ENCODE measurements at regions not wholly inside any gene's neighbourhood (a gene's known extent, or its start where the extent isn't known, plus 50 kb on each side); places are given as distances from the start of the nearest gene placed in this dataset.

GRCh38 chr18:56545464-56545863, 92.9 kb downstream of the TXNL1 start:
- DNase-seq (ENCODE audit: low read depth in 2 of 2), result no peak

- DNase-seq (ENCODE audit: low read depth in 2 of 2), result no peak
Observed at GRCh38 chr18:56542476-56542875, 95.9 kb downstream of the TXNL1 start.

GRCh38 chr18:56541793-56542192, 96.6 kb downstream of the TXNL1 start:
- DNase-seq (ENCODE audit: low read depth in 2 of 2), result no peak

- no peak for DNase-seq (ENCODE audit: low read depth in 2 of 2)
Observed at GRCh38 chr18:56541340-56541739, 97.1 kb downstream of the TXNL1 start.

- DNase-seq (ENCODE audit: low read depth in 2 of 2), result no peak
Observed at GRCh38 chr18:56538746-56539145, 99.6 kb downstream of the TXNL1 start.

GRCh38 chr18:56532176-56532840, 106.1 kb downstream of the TXNL1 start:
- DNase-seq (ENCODE audit: low read depth in 2 of 2), result peak; percentile 10 to 18

GRCh38 chr18:56522816-56523215, 115.6 kb downstream of the TXNL1 start:
- DNase-seq (ENCODE audit: low read depth in 2 of 2), result no peak

GRCh38 chr18:56521263-56521662, 117.1 kb downstream of the TXNL1 start:
- DNase-seq (ENCODE audit: low read depth in 2 of 2), result no peak

- no peak for DNase-seq (ENCODE audit: low read depth in 2 of 2)
Observed at GRCh38 chr18:56517761-56518160, 120.6 kb downstream of the TXNL1 start.

GRCh38 chr18:56517196-56517595, 121.2 kb downstream of the TXNL1 start:
- no peak for DNase-seq (ENCODE audit: low read depth in 2 of 2)

GRCh38 chr18:56516789-56517188, 121.6 kb downstream of the TXNL1 start:
- DNase-seq (ENCODE audit: low read depth in 2 of 2), result no peak

GRCh38 chr18:56515522-56515921, 122.9 kb downstream of the TXNL1 start:
- DNase-seq (ENCODE audit: low read depth in 2 of 2), result no peak

GRCh38 chr18:56511996-56512395, 126.4 kb downstream of the TXNL1 start:
- no peak for DNase-seq (ENCODE audit: low read depth in 2 of 2)

- DNase-seq (ENCODE audit: low read depth in 2 of 2), result no peak
Observed at GRCh38 chr18:56510108-56510507, 128.3 kb downstream of the TXNL1 start.

- no peak for DNase-seq (ENCODE audit: low read depth in 2 of 2)
Observed at GRCh38 chr18:56509656-56510055, 128.7 kb downstream of the TXNL1 start.

- no peak for DNase-seq (ENCODE audit: low read depth in 2 of 2)
Observed at GRCh38 chr18:56508370-56509036, 129.9 kb downstream of the TXNL1 start.

- no peak for DNase-seq (ENCODE audit: low read depth in 2 of 2)
Observed at GRCh38 chr18:56505971-56506370, 132.4 kb downstream of the TXNL1 start.

- no peak for DNase-seq (ENCODE audit: low read depth in 2 of 2)
Observed at GRCh38 chr18:56505293-56505692, 133.1 kb downstream of the TXNL1 start.

- no peak for DNase-seq (ENCODE audit: low read depth in 2 of 2)
Observed at GRCh38 chr18:56501896-56502295, 136.5 kb downstream of the TXNL1 start.

GRCh38 chr18:56495884-56496283, 142.5 kb downstream of the TXNL1 start:
- no peak for DNase-seq (ENCODE audit: low read depth in 2 of 2)

- no peak for DNase-seq (ENCODE audit: low read depth in 2 of 2)
Observed at GRCh38 chr18:56493531-56493930, 144.9 kb downstream of the TXNL1 start.

- no peak for DNase-seq (ENCODE audit: low read depth in 2 of 2)
Observed at GRCh38 chr18:56492136-56492535, 146.3 kb downstream of the TXNL1 start.

- DNase-seq (ENCODE audit: low read depth in 2 of 2), result no peak
Observed at GRCh38 chr18:56490942-56491341, 147.4 kb downstream of the TXNL1 start.

GRCh38 chr18:56489893-56490292, 148.5 kb downstream of the TXNL1 start:
- DNase-seq (ENCODE audit: low read depth in 2 of 2), result no peak

Measured in stimulated activated CD8-positive, alpha-beta memory T cell treated with anti-CD3 and anti-CD28 coated beads, Interleukin-15, amount 100 ng/mL, for 48 hours (primary cell).